ENCODE measurements at regions not wholly inside any gene's neighbourhood (a gene's known extent, or its start where the extent isn't known, plus 50 kb on each side); places are given as distances from the start of the nearest gene placed in this dataset.

DNA sequence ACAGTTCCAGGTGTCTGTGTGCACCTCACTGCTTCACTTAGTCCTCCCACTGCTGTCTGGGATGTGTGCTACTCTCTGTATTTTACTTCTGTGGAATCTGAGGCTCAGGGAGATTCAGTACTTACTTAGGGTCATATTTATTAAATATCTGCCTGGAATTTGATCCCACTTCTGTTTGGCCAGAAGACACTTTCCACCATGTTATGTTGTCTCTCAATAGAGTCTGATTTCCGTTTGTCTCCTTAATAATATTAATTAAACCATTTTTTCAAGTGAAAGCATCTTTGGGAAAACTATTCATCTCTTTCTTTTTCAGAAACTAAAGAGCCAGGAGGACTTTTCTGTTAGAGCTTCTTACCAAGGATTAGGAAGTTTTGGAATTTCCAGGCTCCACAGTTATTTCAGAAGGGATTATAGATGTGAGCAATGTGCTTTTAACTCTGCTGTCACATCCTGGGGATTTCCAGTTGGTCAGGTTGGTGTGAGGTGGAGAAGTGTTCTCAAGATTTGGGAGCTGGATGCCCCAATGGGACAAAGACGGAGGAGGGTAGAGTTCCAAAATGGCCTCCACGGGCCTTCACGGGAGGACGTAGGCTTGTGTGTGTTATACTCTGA is 156.8 kb upstream of the RALGAPA2 start:
- no TSS peak for BruUV-seq (replicated peaks)
- Histone ChIP-seq H3K9me1 (ENCODE audit: control insufficient read depth, insufficient read depth, low read length) (no peaks in the 10 kb centered on the region), H3K4me2 (ENCODE audit: insufficient read depth, low read length) (no peak overlapping the region), H3K4me1 (replicated peaks in 1 of 2; ENCODE audit: control insufficient read depth in 2 of 2, insufficient read depth in 2 of 2, low read length in 2 of 2) (no peaks in the 10 kb centered on the region), H4K20me1 (replicated peaks; ENCODE audit: control insufficient read depth, insufficient read depth, low read length) (no peaks in the 10 kb centered on the region), H3K36me3 (ENCODE audit: control insufficient read depth, insufficient read depth, low read length) (no peaks in the 10 kb centered on the region), H3K27me3 (ENCODE audit: control insufficient read depth in 2 of 2, insufficient read depth in 2 of 2, low read length in 2 of 2) (peaks cover 0 to 5% of the 10 kb centered on the region in 2 experiments; a peak in 3 of 5 replicates), H3K9ac (ENCODE audit: insufficient read depth in 1 of 2, low read depth in 2 of 2, low read length in 2 of 2) (no peak overlapping the region), H3K79me2 (ENCODE audit: control insufficient read depth, insufficient read depth, low read length) (no peaks in the 10 kb centered on the region), H3K9me3 (replicated peaks; ENCODE audit: control insufficient read depth, insufficient read depth, low read depth, low read length) (no peaks in the 10 kb centered on the region), H2AFZ (ENCODE audit: low read depth, low read length) (no peak overlapping the region), H3K4me3 (no peak overlapping the region), H3K27ac (ENCODE audit: extremely low read depth, low read depth, low read length) (no peak overlapping the region)
- in situ Hi-C loops (cut with MboI), result loop anchor here (10.0 kb wide), 1 partner anchor 636 kb away; no protein-coding TSS in a partner anchor
- TF ChIP-seq HCFC1 (IDR thresholded peaks at IDR 0.05; ENCODE audit: low read depth, low read length) (no peak), SMAD3 (CRISPR knock-in tag; conservative IDR thresholded peaks at IDR 0.05) (no peak), TEAD2 (tag; IDR thresholded peaks at IDR 0.05) (no peak)
- FAIRE-seq (no peak), ATAC-seq (no peak), DNase-seq (ENCODE audit: extremely low read depth in 1 of 4, low spot score in 3 of 4) (no peak)
- intact Hi-C loops (cut with micrococcal nuclease), result loop anchor here (10.0 kb wide), 1 partner anchor 256 kb away; the partner anchor contains the start of gene KIZ
- ChIA-PET CTCF (ENCODE audit: low intra/inter-chr PET ratio) (no interaction called here), POLR2A (no interaction called here)
- 0% methylated on average over 2 of the region's 5 CpGs for WGBS (ENCODE audit: insufficient coverage, low coverage, missing lambda C conversion rate)

DNA sequence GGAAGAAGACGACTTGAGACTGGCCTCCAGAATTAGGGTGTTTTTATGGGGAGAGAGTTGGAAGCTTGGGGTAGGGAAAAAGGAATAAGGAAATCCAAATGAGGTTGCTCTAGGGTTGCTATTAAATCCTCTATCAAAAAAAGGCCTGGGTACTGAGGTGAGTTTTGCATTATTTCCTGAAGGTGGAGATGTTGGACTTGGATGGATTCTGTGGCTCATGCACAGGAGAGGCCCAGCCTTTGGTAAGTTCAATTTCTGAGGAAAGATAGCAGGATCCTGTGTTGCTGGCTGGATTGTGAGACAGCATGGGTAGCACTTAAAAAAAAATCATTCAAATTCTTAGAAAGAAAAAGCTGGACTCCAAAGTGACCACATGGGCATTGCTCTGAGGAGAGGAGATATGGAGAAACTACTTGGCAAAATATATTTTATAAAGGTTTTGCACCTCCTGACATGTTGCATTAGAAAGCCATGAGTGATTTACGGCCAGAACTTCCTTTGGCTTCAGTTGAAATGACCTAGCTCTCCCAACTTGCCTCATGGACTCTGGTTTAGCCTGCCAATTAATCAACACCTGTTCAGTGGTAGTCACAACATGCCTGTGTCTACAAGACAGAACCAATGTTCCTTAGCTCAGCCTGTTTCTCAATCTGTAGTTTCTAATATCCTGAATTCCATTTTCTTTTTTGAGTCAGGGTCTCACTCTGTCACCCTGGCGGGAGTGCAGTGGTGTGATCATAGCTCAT is 152.1 kb upstream of the RALGAPA2 start:
- H3K36me3 ChIP-seq (ENCODE audit: control insufficient read depth, insufficient read depth, low read length), result no peaks in the 10 kb centered on the region
- no TSS peak for BruUV-seq (replicated peaks)
- H3K79me2 ChIP-seq (ENCODE audit: control insufficient read depth, insufficient read depth, low read length), result no peaks in the 10 kb centered on the region
- H3K9ac ChIP-seq (ENCODE audit: insufficient read depth in 1 of 2, low read depth in 2 of 2, low read length in 2 of 2), result no peak overlapping the region
- H3K27me3 ChIP-seq (ENCODE audit: control insufficient read depth in 2 of 2, insufficient read depth in 2 of 2, low read length in 2 of 2), result peaks cover 0 to 5% of the 10 kb centered on the region in 2 experiments; a peak in 3 of 5 replicates
- peak in 2 of 4 experiments; percentile 17 for DNase-seq (ENCODE audit: extremely low read depth in 1 of 4, low spot score in 3 of 4)
- peak; percentile 56; the same call in 2 of the 3 replicates for ATAC-seq
- no peak overlapping the region for H3K4me3 ChIP-seq
- H4K20me1 ChIP-seq (replicated peaks; ENCODE audit: control insufficient read depth, insufficient read depth, low read length), result no peaks in the 10 kb centered on the region
- ChIA-PET POLR2A (interaction anchor here (0.9 kb wide), 1 partner anchor 11 kb away, joined by 4 read pairs; no protein-coding TSS in a partner anchor), CTCF (ENCODE audit: low intra/inter-chr PET ratio) (interaction anchor here (0.7 to 0.8 kb wide), 2 partner anchors 642 kb away, joined by 3 to 4 read pairs; no protein-coding TSS in a partner anchor)
- 0% methylated on average over 3 of the region's 3 CpGs for WGBS (ENCODE audit: insufficient coverage, low coverage, missing lambda C conversion rate)
- in situ Hi-C loops (cut with MboI) (loop anchor here (10.0 kb wide), 1 partner anchor 640 kb away; no protein-coding TSS in a partner anchor), intact Hi-C loops (cut with micrococcal nuclease) (loop anchor here (5.0 to 10.0 kb wide), 3 partner anchors 183 to 368 kb away; partner anchors contain the start of gene KIZ)
- H3K27ac ChIP-seq (ENCODE audit: extremely low read depth, low read depth, low read length), result no peak overlapping the region
- H2AFZ ChIP-seq (ENCODE audit: low read depth, low read length), result no peak overlapping the region
- H3K9me1 ChIP-seq (ENCODE audit: control insufficient read depth, insufficient read depth, low read length), result no peaks in the 10 kb centered on the region
- no peaks in the 10 kb centered on the region for H3K4me1 ChIP-seq (replicated peaks in 1 of 2; ENCODE audit: control insufficient read depth in 2 of 2, insufficient read depth in 2 of 2, low read length in 2 of 2)
- FAIRE-seq, result no peak
- no peaks in the 10 kb centered on the region for H3K9me3 ChIP-seq (replicated peaks; ENCODE audit: control insufficient read depth, insufficient read depth, low read depth, low read length)
- no peak overlapping the region for H3K4me2 ChIP-seq (ENCODE audit: insufficient read depth, low read length)
- peak in 1 of 2 experiments; percentile 47; a peak in 2 of 4 replicates for TF ChIP-seq RAD21 (CRISPR knock-in tag; conservative IDR thresholded peaks at IDR 0.05 in 1 of 2, IDR thresholded peaks at IDR 0.05 in 1 of 2)
- TF ChIP-seq, protein P1, sequence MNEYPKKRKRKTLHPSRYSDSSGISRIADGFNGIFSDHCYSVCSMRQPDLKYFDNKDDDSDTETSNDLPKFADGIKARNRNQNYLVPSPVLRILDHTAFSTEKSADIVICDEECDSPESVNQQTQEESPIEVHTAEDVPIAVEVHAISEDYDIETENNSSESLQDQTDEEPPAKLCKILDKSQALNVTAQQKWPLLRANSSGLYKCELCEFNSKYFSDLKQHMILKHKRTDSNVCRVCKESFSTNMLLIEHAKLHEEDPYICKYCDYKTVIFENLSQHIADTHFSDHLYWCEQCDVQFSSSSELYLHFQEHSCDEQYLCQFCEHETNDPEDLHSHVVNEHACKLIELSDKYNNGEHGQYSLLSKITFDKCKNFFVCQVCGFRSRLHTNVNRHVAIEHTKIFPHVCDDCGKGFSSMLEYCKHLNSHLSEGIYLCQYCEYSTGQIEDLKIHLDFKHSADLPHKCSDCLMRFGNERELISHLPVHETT (CRISPR knock-in tag; conservative IDR thresholded peaks at IDR 0.05 in 1 of 2, IDR thresholded peaks at IDR 0.05 in 1 of 2), result no peak

Measured in K562 (cell line).